AG10803 (cell line): ENCODE measurements at regions not wholly inside any gene's neighbourhood (a gene's known extent, or its start where the extent isn't known, plus 50 kb on each side); places are given as distances from the start of the nearest gene placed in this dataset.

Experiments
- DNase-seq: peaks from one replicate; pipeline ENCODE4 v3.0.0; 2010; ENCODE audit warnings: low read depth
- H3K4me3 ChIP-seq: 2 replicates; pipeline ENCODE4 v1.5.1; 2011; ENCODE audit warnings: mild to moderate bottlenecking, low read length, control low read depth
- CTCF ChIP-seq: conservative IDR thresholded peaks from 2 replicates; pipeline ENCODE4 v1.5.1; 2011; ENCODE audit warnings: mild to moderate bottlenecking, low read length, control low read depth, inconsistent platforms

DNA sequence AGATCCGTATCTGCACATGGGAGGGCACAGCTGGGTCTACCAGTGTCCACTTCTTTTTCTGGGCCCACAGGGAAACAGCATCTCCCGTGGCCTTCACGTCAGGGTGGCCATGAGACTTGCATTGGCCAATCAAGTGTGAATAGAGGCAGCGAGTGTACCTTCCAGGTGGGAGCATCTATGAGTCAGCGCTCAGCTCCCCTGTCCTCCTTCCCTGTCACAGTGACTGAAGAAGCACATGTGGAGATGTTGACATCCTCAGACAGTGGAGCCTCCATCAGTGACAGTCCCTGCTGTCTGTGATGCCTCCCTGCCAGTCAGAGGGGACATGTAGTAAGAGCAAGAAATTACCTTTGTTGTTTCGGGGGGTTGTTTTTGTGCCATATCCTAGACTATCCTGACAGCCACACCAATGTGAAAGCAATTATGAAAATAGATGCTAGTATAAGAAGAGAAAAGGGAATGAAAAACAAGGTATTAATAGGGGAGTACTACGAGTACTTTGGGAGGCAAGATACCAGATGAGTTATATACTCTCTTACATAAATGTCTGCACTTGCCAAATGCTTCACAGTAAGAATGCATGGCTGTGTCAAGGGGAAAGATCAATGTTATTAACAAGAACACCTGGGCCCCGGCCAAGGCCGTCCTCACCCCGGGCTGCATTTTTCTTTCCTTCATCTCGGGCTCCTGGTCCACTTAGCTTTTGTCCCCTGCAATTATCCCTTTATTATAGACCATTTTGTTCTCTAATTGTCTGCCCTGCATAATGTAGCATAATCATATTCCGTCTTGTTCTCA lies 86.0 kb downstream of the MATN1 start:
- H3K4me3 ChIP-seq: no peak overlapping the region
- TF ChIP-seq CTCF: no peak
- DNase-seq: no peak

- TF ChIP-seq CTCF: no peak
- no peak for DNase-seq
- H3K4me3 ChIP-seq: no peak overlapping the region
These were observed 86.8 kb downstream of the MATN1 start for GRCh38 chr1:30636621-30637020.

GRCh38 chr1:30635391-30635975 lies 87.9 kb downstream of the MATN1 start:
- TF ChIP-seq CTCF: no peak
- DNase-seq: no peak
- no peak overlapping the region for H3K4me3 ChIP-seq

GRCh38 chr1:30634507-30634906 lies 88.9 kb downstream of the MATN1 start:
- DNase-seq: no peak
- TF ChIP-seq CTCF: no peak
- no peak overlapping the region for H3K4me3 ChIP-seq

GRCh38 chr1:30633294-30633693 lies 90.1 kb downstream of the MATN1 start:
- H3K4me3 ChIP-seq: no peak overlapping the region
- DNase-seq: no peak
- no peak for TF ChIP-seq CTCF

- TF ChIP-seq CTCF: no peak
- H3K4me3 ChIP-seq: no peak overlapping the region
- no peak for DNase-seq
These were observed 90.9 kb downstream of the MATN1 start for GRCh38 chr1:30632481-30632880.

GRCh38 chr1:30631700-30632099 lies 91.7 kb downstream of the MATN1 start:
- no peak for TF ChIP-seq CTCF
- DNase-seq: no peak
- no peak overlapping the region for H3K4me3 ChIP-seq
